ENCODE measurements at regions not wholly inside any gene's neighbourhood (a gene's known extent, or its start where the extent isn't known, plus 50 kb on each side); places are given as distances from the start of the nearest gene placed in this dataset.
A peak's percentile ranks its signal among the peaks of the same experiment; 100 is the strongest.

DNA sequence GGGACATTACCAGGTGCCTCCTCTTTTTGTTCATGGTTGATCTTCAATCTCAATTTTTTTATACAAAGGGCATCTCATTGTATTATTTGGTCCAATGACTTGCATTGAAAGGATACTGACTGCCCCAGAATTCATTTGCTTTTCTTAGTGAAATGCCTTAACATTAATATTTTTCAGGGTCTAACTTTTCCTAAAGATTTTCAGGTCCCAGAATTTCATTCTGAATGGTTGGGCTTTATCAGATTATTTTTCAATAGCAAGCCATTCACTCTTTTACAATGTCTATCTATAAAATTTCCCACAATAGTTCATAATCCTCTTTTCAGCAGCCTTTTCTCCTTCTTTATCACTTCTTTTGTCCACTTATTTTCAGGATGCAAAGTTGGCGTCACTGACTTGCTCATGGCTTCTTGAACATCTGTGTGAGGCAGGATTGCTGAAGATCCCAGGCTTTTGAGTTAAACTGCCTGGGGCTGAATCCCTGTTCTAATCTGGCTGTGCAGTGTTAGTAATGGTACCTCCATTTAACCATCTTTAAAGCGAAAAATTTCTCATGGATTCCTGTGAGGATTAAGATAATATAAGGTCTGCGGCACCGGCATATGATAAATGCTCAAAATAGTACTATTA, 131.7 kb upstream of the HDAC9 start:
- no peak for DNase-seq (ENCODE audit: low read depth)

DNA sequence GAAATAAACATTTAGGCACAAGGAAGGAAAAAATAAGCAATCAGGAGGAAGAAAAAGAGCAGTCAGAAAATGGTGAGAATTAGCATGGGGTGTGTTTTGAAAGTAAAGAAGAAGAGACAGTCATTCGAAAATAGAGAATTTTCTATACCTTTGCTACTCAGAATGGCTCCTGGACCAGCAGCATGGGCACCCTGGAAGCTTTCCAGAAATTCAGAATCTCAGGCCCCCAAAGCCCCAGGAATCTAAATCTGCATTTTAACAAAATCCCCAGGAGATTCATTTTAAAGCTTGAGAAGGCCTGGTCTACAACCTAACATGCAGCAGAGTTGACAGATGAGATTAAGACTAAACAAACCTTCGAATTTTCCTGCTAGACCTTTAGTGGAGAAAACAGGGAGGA, 131.2 kb upstream of the HDAC9 start:
- DNase-seq (ENCODE audit: low read depth): no peak

DNA sequence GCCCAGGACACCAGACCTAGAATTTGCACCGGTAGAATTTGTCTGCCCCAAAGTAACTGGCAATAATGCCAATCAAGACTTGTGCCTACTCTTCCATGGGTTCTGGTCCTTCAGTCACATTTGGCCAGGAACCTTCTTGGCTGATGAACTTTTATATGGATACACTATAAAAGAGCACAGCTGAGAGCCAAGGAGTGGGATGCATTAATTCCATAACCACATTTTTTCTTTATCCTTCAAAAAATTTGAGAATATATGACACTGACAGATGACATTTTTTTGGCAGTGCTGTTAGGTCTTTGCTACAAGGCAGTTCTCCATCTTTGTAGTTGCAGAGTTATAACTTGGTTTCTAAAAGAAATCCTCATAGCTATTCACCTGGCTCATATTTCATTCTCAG, 129.2 kb upstream of the HDAC9 start:
- DNase-seq (ENCODE audit: low read depth): no peak

DNA sequence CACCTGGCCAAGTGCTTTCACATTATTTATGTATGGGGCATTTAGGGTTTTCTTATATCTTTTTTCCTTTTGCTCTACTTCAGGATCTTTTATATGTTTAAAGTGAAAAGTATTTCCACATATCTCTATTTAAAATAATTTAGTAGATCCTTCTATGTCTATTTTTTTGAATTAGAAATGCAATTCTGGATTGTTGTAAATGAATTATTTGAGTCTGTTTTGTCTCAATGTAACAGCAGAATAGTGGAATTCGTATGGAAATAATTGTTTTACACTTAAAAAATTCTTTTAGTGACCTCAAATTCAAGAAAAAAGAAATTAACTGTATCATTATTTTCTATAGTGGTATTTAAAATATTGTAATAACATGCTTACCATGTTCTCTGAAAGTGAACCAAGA, 126.5 kb upstream of the HDAC9 start:
- no peak for DNase-seq (ENCODE audit: low read depth)

DNA sequence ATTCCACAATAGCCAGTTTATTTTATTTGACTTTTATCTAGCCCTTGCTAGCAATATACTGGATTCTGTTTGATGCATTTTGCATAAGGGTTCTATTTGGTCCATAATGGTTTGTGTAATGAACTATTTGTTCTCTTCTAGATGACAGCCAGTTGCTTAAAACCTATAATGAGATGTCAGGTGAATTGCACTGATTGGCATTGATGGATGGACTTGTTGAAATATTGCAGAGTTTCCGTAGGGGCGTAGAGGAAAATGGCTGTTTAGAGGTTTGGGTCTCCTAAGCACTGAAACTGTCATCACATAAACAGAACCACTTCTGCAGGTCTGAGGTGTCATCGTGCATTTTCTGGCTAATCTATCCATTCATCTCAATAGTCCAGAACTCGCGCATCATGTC, 124.9 kb upstream of the HDAC9 start:
- DNase-seq (ENCODE audit: low read depth): no peak

DNA sequence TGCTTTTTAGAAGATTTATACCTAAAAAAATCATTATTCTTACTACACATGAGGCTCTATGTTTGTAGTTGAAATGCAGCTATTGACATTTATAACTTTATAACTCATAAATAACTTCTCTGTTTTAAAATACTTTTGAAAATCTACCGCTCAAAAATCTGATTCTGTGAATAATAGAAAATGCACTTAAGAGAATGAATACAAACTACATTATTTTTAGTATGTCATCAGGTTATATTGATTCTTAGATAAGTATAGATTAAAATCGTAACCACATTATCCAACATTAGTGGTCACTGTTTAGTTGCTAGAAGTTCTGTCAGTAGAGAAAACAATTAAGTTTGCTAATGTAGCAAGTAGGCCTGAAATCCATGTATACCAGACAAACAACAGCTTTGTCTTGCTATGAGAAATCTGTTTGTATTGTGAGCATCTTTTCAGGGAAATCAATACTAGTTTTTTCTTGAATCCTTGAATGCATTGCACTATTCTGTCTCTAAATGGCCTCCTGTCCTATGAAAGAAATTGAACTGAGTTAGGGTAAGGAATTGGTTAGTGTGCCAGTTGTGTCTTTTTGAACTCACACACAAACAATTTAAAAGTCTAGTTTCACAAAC, 116.5 kb upstream of the HDAC9 start:
- DNase-seq (ENCODE audit: low read depth): no peak

DNA sequence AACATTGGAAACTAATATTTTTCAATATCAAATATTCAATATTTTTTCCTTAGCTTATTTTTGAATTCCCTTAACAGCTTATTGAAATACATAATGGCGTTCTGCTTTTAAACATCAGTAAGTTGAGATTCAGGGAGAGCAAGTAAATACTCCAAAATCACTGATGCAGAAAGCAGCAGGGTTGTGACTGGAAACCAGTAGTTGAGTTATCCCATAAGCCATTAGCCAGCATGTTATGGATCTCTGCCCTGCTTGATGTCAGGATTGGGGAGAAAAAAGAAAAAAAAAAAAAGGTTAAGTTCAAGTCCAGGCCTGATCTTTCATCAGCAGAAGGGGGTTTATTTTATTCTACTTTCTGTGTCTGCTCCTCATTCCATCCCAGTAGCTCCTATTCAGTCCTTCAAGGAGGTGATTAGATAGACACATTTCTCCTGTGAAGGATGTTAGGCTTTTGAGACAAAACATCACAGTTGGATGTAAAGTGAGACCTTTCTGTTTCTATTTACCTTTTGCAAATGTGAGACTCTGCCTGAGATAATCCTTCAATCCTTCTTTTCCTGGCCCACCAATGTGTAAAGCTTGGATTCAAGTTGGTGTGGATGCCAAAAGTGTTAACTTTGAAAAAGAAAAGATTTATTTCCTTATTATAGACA, 110.9 kb upstream of the HDAC9 start:
- no peak for DNase-seq (ENCODE audit: low read depth)

DNA sequence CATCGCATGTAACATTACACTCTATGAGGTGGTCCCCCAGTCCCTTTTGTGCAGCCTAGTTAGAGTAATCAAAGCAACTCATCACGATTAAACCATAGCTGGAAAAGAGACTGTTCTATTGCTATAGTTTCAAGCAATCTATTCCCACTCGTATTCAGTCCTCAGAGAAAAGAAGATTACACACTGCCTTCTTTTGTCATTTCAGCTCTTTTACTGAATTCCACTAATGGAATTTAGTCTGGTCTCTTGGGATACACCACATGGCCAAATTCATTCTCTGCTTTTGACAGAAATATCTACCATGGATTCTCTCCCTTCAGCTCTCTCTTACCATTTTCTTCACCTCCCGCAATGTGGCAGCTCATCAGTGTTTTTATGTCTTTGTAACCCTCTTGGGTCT, 108.9 kb upstream of the HDAC9 start:
- no peak for DNase-seq (ENCODE audit: low read depth)

DNA sequence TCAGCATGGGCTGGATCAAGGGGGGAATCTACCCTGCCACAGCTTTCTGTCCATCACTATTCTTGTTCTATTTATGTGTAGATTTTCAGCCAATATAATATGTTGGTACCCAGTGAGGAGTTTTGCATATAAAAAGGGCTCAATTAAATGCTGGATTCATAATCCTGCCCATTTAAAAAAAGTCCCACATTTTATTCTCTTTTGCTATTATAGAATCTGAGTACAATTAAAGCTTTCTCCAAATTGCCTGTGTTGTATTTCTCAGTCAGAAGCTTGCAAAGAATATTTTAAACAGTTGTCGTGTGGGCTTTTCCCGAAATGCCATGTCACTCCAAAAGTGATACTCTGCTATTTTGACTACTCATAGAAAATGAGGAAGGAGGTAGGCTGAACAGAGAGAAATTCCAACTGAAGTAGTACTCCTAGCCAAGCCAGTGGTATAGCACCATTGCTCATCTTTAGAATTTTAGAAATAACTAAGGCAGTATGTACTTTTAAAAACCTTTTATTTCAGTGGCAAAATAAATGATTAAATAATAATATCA, 108.3 kb upstream of the HDAC9 start:
- DNase-seq (ENCODE audit: low read depth): no peak

DNA sequence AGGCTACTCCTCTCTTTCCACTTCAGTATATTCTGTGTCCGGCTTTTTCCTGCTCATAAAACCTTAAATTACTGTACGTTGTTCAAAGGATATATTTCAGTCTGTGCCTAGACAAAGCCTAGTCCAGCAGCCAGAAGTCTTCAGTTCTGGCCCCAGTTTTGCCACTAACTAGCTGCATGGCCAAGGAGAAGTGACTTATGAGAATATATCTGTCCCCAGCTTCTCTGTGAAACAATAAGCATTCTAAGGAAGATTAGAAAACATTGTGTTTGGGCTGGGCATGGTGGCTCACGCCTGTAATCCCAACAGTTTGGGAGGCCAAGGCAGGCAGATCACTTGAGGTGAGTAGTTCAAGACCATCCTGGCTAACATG, 105.0 kb upstream of the HDAC9 start:
- DNase-seq (ENCODE audit: low read depth): no peak

DNA sequence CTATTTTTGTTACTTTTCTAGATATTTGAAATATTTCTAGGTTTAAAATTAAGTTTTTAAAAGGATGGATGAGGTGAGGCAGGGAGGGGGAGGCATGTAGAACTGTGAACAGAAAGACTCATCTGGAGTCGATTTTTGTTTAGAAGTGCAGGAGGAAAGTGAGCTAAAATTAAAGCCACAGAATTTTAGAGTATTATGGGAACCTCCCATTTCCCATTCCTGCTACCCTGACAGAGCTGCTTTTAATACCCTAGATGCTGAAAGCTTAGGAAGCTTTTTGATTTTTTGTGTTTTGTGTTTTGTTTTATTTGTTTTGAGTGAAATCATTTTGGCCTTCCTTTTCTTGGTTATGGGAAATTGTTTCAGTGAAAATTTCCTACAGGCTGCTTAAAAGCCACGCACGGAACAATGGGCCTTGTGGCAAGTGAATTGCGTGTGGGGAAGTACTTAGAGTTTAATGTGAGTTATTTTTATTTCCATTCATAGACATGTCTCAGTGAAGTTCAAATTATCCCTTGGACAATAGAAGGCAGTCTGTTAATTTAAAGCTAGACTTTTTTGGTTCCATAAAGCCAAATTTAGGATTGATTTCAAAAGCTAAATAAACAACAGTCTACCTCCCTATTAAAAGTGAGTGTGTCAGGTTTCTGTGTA, 102.0 kb upstream of the HDAC9 start:
- DNase-seq (ENCODE audit: low read depth): no peak

DNA sequence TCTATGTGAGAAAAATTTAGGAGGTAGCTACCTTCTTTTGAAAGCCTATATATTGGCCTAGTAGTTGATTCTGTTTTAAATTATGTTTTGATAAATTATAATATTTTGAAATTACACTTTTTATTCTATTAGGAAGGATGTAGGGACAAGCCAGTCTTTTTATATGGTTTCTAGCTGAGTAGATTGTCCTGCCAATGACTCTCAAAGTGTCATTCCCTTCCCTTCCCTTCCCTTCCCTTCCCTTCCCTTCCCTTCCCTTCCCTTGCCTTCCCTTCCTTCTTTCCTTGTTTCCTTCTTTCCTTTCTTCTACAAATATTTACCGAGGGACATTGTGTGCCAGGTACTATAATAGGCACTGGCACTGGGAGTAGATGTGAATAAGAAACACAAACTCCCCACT, 99.7 kb upstream of the HDAC9 start:
- DNase-seq (ENCODE audit: low read depth): no peak

DNA sequence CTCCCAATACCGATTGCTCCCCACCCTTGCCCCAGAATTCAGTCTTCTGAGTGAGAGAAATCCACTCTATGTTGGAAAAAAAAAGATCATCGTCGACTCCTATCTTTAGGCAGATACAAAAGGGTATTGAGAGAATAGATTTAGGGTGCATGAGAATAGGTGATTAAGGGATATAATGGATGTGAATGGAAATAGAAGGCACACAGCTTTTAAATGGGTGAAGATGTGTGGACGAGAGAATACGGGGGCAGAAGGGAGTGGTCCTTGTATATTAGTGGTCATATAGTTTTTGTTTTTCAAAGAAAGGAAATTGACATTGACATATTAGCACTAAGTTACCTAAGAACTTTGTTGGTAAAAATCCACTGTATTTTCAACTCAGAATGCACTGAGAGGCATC, 98.6 kb upstream of the HDAC9 start:
- DNase-seq (ENCODE audit: low read depth): no peak

DNA sequence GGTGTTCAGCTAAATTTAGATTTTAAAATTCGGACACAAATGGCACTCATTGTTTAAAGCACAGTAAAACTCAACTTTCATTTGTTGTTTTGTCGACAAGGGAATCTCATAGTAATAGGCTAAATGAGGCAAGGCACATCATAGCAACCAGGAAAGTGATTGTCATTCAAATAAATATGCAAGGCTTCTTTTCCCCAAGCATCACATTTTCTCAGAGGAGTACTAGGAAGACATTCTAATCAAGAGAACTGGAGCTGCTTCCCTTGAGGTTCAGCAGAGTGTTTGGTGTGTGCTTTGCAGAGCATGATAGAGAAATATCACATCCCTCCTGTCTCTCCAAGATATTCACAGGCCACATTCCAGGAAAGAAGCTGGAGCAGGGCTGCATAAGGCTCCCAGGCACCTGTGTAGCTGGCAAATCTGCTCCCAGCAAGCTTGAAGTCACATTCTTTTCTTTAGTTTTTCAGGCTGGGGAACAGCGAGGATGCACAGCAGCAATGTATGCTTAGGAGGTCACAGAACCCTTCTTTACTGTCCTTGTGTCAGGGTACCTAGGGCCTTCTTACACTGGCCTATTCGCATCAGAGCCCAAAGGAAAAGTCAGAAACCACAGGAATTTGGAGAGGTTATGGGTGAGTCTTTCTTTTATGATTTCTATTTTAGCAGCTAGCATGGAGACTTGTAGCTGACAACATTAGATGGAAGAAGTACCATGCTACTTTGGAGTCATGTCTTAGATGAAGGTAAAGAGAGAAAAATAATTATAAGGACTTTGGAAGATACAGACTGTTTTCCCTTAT, 95.9 kb upstream of the HDAC9 start:
- no peak for DNase-seq (ENCODE audit: low read depth)

DNA sequence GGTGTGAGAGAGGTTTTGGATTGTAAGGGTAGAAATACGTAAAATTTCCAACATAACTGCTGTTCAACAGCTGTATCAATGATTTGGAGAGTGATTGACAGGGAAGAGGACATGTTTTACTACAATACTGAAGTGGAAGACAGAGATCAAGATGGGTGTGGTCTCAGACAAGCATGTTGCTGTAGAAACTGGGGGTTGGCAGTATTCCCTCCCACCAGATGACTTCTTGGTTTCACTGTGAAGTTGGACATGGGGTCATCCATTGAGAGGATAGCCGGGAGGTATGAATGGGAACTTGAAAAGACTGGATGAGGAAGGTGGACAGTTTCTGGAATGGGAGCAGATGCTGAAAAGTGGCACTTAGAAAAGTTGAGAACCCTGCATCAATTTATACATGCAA, 95.3 kb upstream of the HDAC9 start:
- no peak for DNase-seq (ENCODE audit: low read depth)

DNA sequence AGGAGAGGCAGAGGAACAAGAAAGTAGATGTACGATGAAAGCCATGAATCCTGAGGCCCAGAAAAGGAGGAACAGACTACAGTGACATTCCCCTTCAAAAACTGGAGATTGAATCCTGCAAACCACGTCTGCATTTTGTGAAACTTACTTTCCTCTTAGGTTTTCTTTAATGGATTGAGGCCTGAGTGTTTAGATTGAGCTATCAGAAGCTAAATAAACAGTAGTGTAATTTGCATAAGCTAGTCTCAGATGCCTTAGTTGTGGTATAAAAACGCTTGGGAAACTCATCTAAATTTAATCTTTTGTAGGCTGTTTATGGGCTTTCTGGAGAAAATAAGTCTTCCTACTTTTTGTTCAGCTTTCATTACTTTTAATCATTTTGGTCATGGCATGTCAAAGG, 94.8 kb upstream of the HDAC9 start:
- no peak for DNase-seq (ENCODE audit: low read depth)

DNA sequence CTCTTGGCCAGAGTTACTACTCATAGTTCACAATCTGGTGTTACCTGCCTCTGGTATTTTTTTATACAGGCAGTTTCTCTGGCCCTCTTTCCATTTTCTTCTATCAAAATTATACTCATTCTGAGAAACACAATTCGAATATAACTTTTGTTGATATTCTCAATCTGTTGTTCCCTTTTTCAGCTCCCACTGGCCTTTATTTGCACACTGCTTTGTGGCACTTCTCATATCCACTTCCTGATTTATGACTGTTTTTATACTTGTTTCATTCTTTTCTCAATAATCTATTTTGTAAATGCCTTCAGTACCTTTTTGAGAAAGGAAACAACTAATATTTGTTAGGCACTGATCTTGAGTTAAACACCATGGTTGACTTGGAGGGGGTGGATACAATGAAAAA, 93.8 kb upstream of the HDAC9 start:
- no peak for DNase-seq (ENCODE audit: low read depth)

DNA sequence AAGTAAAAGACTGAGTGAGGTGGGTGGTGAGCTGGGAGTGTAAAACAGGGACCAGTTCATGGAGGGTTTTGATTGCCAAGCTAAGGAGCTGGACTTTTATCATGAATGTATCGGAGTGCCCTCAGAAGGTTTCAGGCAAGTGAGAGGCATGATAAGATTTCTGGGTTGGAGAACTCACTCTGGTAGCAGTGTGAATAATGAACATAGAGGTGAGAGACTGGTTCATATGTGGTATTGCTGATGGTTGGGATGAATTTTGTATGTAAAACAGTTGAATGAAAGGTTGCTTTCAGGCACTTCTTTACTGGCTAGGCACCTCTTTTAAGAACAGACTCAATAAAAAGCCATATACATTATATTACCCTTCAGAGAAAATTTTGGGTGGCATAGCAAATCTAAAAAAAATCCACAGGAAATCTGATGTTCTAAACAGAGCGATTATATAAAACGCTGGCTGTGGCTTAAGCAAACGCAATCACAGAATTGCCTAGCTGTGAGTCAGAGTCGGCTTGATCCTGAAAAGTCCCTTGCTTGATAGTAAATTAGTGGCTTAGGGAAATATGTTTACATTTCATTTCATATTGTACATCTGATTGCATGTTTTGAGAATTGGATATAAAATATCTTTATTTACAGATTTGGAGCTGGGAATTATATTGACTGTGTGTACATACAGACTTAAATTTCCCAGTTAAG, 92.9 kb upstream of the HDAC9 start:
- DNase-seq (ENCODE audit: low read depth): no peak

DNA sequence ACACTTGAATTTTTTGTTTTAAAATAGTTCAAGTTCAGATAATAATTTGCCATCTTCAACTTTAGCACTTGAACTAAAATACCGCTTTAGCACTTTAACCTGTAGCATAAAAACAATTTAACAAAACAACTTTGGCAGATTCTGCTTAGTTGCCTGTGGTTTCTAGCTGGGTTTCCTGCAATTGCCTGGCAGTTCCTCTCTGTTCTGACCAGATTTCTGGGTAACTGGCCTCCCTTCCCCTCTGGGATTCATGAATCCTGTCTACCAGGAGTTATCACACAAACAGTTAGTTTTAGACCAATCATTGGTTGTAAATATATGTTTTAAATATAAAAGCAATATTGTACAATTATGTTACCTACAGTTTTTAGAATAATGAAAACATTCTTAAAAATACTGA, 89.8 kb upstream of the HDAC9 start:
- no peak for DNase-seq (ENCODE audit: low read depth)

DNA sequence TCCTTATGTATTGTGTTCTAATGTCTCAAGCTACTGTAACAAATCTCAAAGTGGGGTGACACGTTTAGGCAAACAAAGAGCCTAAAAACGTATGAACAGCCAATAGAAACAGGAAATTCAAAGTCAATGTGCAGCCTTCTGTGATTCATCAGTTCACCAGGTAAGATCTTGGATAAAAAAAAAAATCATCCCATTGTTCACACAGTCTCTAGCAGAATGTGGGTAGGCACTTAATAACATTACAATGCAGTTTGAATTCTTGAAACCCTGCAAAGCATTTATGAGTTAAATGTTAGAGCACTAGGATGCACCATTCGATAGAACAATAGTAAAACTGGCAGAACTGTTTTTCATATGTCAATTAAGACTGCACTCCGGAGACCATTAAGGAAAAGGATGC, 88.2 kb upstream of the HDAC9 start:
- no peak for DNase-seq (ENCODE audit: low read depth)

DNA sequence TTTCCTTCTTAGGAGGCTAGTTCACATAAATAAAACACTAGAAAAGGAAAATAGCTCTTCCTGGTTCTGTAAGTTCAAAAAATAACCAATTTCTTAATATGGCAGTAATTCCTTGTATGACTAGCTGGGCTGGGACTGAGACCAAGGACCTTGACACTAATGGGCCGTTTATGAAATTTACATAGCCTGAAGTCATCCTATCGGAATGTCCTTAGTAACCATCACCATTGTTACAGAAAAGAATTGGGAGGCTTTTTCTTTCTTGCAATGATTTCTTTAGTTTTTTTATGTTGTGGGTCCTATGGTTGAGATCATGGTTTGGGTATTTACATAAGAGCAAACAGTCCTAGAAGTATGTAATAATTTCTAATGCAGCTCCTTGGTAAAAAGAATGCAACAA, 87.1 kb upstream of the HDAC9 start:
- DNase-seq (ENCODE audit: low read depth): peak; percentile 24

DNA sequence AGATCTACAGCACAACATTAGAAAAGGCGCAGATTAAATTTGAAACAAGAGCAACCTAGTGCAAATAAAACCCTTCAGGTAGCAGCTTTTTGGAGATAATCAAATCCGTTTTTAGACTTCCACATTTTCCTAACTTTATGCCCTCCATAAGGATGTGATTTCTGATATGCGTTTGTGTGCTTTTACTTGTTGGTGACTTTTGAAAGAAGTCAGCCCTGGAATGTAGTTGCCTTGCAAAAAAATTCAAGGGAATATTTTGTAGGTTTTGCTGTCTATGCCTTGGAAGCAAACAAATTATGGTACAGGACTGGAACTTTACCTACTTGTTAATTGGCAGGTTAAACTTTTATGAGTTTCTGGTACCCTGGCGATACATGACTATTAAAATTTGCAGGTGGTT, 86.7 kb upstream of the HDAC9 start:
- DNase-seq (ENCODE audit: low read depth): no peak
